ENCODE measurements at regions not wholly inside any gene's neighbourhood (a gene's known extent, or its start where the extent isn't known, plus 50 kb on each side); places are given as distances from the start of the nearest gene placed in this dataset.

GRCh38 chr2:240213476-240214421, 73.3 kb upstream of the OTOS start:
- Histone ChIP-seq H4K20me1 (ENCODE audit: insufficient read depth) (no peaks in the 10 kb centered on the region), H3K4me2 (no peak overlapping the region), H2AFZ (ENCODE audit: low read depth) (no peak overlapping the region), H3K9me2 (no peaks in the 10 kb centered on the region), H3F3A (replicated peaks; ENCODE audit: insufficient read depth) (no peaks in the 10 kb centered on the region), H3K27ac (ENCODE audit: low read depth in 2 of 2, low read length in 1 of 2) (no peak overlapping the region; a peak in 1 of 4 replicates), H3K36me3 (replicated peaks in 1 of 2; ENCODE audit: control insufficient read depth in 1 of 2, insufficient read depth in 2 of 2, low read length in 1 of 2) (no peaks in the 10 kb centered on the region), H3K9ac (no peak overlapping the region), H3K27me3 (ENCODE audit: insufficient read depth) (no peaks in the 10 kb centered on the region), H3K4me1 (ENCODE audit: control insufficient read depth in 1 of 2, insufficient read depth in 2 of 2, low read depth in 1 of 2, low read length in 1 of 2) (peaks cover 0 to 29% of the 10 kb centered on the region in 2 experiments; a peak in 1 of 4 replicates), H3K4me3 (ENCODE audit: low read depth in 2 of 2, low read length in 1 of 2) (no peak overlapping the region), H3K9me3 (no peaks in the 10 kb centered on the region), H3K79me2 (ENCODE audit: insufficient read depth) (no peaks in the 10 kb centered on the region)
- peak; percentile 62 for DNase-seq
- CTCF ChIA-PET = interaction anchor here (0.8 to 2.8 kb wide), 11 partner anchors 9 to 225 kb away, joined by 3 to 9 read pairs (median 4); no protein-coding TSS in a partner anchor
- WGBS (ENCODE audit: low lambda C conversion rate) = 35% methylated on average over 7 of the region's 22 CpGs
- POLR2A ChIA-PET = interaction anchor here (0.9 kb wide), 1 partner anchor 11 kb away, joined by 3 read pairs; no protein-coding TSS in a partner anchor
- TF ChIP-seq EZH2phosphoT487 (IDR thresholded peaks at IDR 0.05; ENCODE audit: borderline replicate concordance, low read depth) = no peak
- no peak for TF ChIP-seq GATA2 (CRISPR knock-in tag; IDR thresholded peaks at IDR 0.05)
- no peak for TF ChIP-seq MEF2A (IDR thresholded peaks at IDR 0.05; ENCODE audit: borderline replicate concordance, low read depth)
- TF ChIP-seq PBX3 (IDR thresholded peaks at IDR 0.05) = no peak
- TF ChIP-seq ZBTB33 (IDR thresholded peaks at IDR 0.05; ENCODE audit: borderline replicate concordance, low read depth) = no peak
- TF ChIP-seq POLR2AphosphoS5 (IDR thresholded peaks at IDR 0.05; ENCODE audit: low read depth, low read length) = no peak

- ChIA-PET CTCF (interaction anchor here (1.1 to 2.8 kb wide), 7 partner anchors 9 to 224 kb away, joined by 3 to 9 read pairs (median 4); no protein-coding TSS in a partner anchor), POLR2A (interaction anchor here (0.9 kb wide), 1 partner anchor 12 kb away, joined by 3 read pairs; no protein-coding TSS in a partner anchor)
- no peak overlapping the region for H2AFZ ChIP-seq (ENCODE audit: low read depth)
- H3K27me3 ChIP-seq (ENCODE audit: insufficient read depth) = no peaks in the 10 kb centered on the region
- no peak for DNase-seq
- H3K4me2 ChIP-seq = no peak overlapping the region
- no peak overlapping the region; a peak in 1 of 4 replicates for H3K27ac ChIP-seq (ENCODE audit: low read depth in 2 of 2, low read length in 1 of 2)
- H3K36me3 ChIP-seq (replicated peaks in 1 of 2; ENCODE audit: control insufficient read depth in 1 of 2, insufficient read depth in 2 of 2, low read length in 1 of 2) = no peaks in the 10 kb centered on the region
- 43% methylated on average over 3 of the region's 25 CpGs for WGBS (ENCODE audit: low lambda C conversion rate)
- H3K9me3 ChIP-seq = no peaks in the 10 kb centered on the region
- no peaks in the 10 kb centered on the region for H3F3A ChIP-seq (replicated peaks; ENCODE audit: insufficient read depth)
- peaks cover 0 to 29% of the 10 kb centered on the region in 2 experiments; a peak in 1 of 4 replicates for H3K4me1 ChIP-seq (ENCODE audit: control insufficient read depth in 1 of 2, insufficient read depth in 2 of 2, low read depth in 1 of 2, low read length in 1 of 2)
- H3K9me2 ChIP-seq = no peaks in the 10 kb centered on the region
- H4K20me1 ChIP-seq (ENCODE audit: insufficient read depth) = no peaks in the 10 kb centered on the region
- no peak overlapping the region for H3K4me3 ChIP-seq (ENCODE audit: low read depth in 2 of 2, low read length in 1 of 2)
- no peak overlapping the region for H3K9ac ChIP-seq
- no peaks in the 10 kb centered on the region for H3K79me2 ChIP-seq (ENCODE audit: insufficient read depth)
- no peak for TF ChIP-seq MAX (IDR thresholded peaks at IDR 0.05; ENCODE audit: low read depth)
- no peak for TF ChIP-seq TCF12 (IDR thresholded peaks at IDR 0.05)
- no peak for TF ChIP-seq TAF1 (IDR thresholded peaks at IDR 0.05; ENCODE audit: borderline replicate concordance, low read depth, low read length)
- no peak for TF ChIP-seq GABPA (IDR thresholded peaks at IDR 0.05; ENCODE audit: low read depth)
- no peak for TF ChIP-seq RFX5 (IDR thresholded peaks at IDR 0.05; ENCODE audit: low read length)
- no peak for TF ChIP-seq SMC3 (IDR thresholded peaks at IDR 0.05; ENCODE audit: low read depth, low read length)
- TF ChIP-seq ZBTB33 (IDR thresholded peaks at IDR 0.05; ENCODE audit: borderline replicate concordance, low read depth) = no peak
- TF ChIP-seq RAD21 (IDR thresholded peaks at IDR 0.05; ENCODE audit: low read length) = no peak
- no peak for TF ChIP-seq RCOR1 (IDR thresholded peaks at IDR 0.05; ENCODE audit: low read length)
- no peak for TF ChIP-seq FOXM1 (IDR thresholded peaks at IDR 0.05; ENCODE audit: low read depth)
- no peak for TF ChIP-seq TEAD4 (IDR thresholded peaks at IDR 0.05; ENCODE audit: borderline replicate concordance, insufficient read depth)
- TF ChIP-seq FOSL2 (IDR thresholded peaks at IDR 0.05; ENCODE audit: borderline replicate concordance, low read depth) = no peak
- TF ChIP-seq MEF2A (IDR thresholded peaks at IDR 0.05; ENCODE audit: borderline replicate concordance, low read depth) = no peak
- no peak for TF ChIP-seq NFIC (IDR thresholded peaks at IDR 0.05; ENCODE audit: borderline replicate concordance)
- TF ChIP-seq CHD2 (IDR thresholded peaks at IDR 0.05; ENCODE audit: low read length, partially characterized antibody) = no peak
These were observed 74.6 kb upstream of the OTOS start for GRCh38 chr2:240214790-240215675.

Data from SK-N-SH (cell line).